WTC11 (cell line): ENCODE measurements at regions not wholly inside any gene's neighbourhood (a gene's known extent, or its start where the extent isn't known, plus 50 kb on each side); places are given as distances from the start of the nearest gene placed in this dataset.
A peak's percentile ranks its signal among the peaks of the same experiment; 100 is the strongest.

Experiments used
- ATAC-seq: fragments of 200-7000 bp; cut with Tn5 transposase; 2 replicates; pipeline ENCODE4 v1.10.0; 2021; ENCODE audit warnings: mild to moderate bottlenecking, moderate library complexity
- CTCF ChIA-PET: fragments of 300-600 bp; sonication (Branson Sonifier 250); formaldehyde crosslinking; loops from one replicate; lab custom pipeline; 2021; ENCODE audit warnings: antibody characterized with exemption; lab: Charles Lee
- POLR2A ChIA-PET: fragments of 350-600 bp; sonication (Branson Sonifier 250); formaldehyde crosslinking; loops from one replicate; lab custom pipeline; 2021; ENCODE audit warnings: antibody characterized with exemption; lab: Charles Lee
- DNase-seq: peaks from one replicate; pipeline ENCODE4 v3.0.0; 2021; ENCODE audit warnings: low spot score
- H3K27ac Mint-ChIP-seq: 2 replicates; pipeline ENCODE4 v1.8.0; 2021; ENCODE audit warnings: mixed read lengths
- H3K27me3 Mint-ChIP-seq: 2 replicates; pipeline ENCODE4 v1.8.0; 2021; ENCODE audit warnings: low read depth, mild to moderate bottlenecking, moderate library complexity, mixed read lengths
- H3K36me3 Mint-ChIP-seq: 2 replicates; pipeline ENCODE4 v1.8.0; 2021; ENCODE audit warnings: mixed read lengths
- H3K4me1 Mint-ChIP-seq: 2 replicates; pipeline ENCODE4 v1.8.0; 2022; ENCODE audit warnings: mixed read lengths
- H3K4me3 Mint-ChIP-seq: 2 replicates; pipeline ENCODE4 v1.8.0; 2021; ENCODE audit warnings: mild to moderate bottlenecking, moderate library complexity, mixed read lengths
- H3K9me3 Mint-ChIP-seq: 2 replicates; pipeline ENCODE4 v1.8.0; 2021; ENCODE audit warnings: mixed read lengths
- FOXK1 ChIP-seq: sonication (generic); formaldehyde crosslinking; IDR thresholded peaks from 2 replicates; pipeline ENCODE4 v1.8.0; 2022; ENCODE audit warnings: mild to moderate bottlenecking, moderate library complexity, missing genetic modification reagents
- GABPB1 ChIP-seq: sonication (generic); formaldehyde crosslinking; IDR thresholded peaks from 2 replicates; pipeline ENCODE4 v1.8.1; 2023; ENCODE audit warnings: mild to moderate bottlenecking, missing genetic modification reagents
- HMGA2 ChIP-seq: fragments of 250-450 bp; sonication (Bioruptor Pico); IDR thresholded peaks from 2 replicates; pipeline ENCODE4 v1.4.0; 2021; ENCODE audit warnings: mild to moderate bottlenecking, moderate library complexity
- HMGXB4 ChIP-seq: sonication (generic); formaldehyde crosslinking; IDR thresholded peaks from 2 replicates; pipeline ENCODE4 v1.8.1; 2023; ENCODE audit warnings: mild to moderate bottlenecking, moderate library complexity, missing genetic modification reagents
- IRF2 ChIP-seq: sonication (generic); formaldehyde crosslinking; IDR thresholded peaks from 2 replicates; pipeline ENCODE4 v1.8.0; 2022; ENCODE audit warnings: low read depth, missing genetic modification reagents, borderline replicate concordance
- JAZF1 ChIP-seq: fragments of 250-450 bp; sonication (Bioruptor Pico); IDR thresholded peaks from 2 replicates; pipeline ENCODE4 v1.9.0; 2021; ENCODE audit warnings: moderate library complexity, mild to moderate bottlenecking, inconsistent platforms
- MLX ChIP-seq: sonication (generic); formaldehyde crosslinking; IDR thresholded peaks from 2 replicates; pipeline ENCODE4 v1.8.1; 2023; ENCODE audit warnings: mild to moderate bottlenecking, missing genetic modification reagents, moderate library complexity
- NFYB ChIP-seq: sonication (generic); formaldehyde crosslinking; conservative IDR thresholded peaks from 2 replicates; pipeline ENCODE4 v1.8.0; 2022; ENCODE audit warnings: low read depth, missing genetic modification reagents
- OVOL2 ChIP-seq: fragments of 250-450 bp; sonication (Bioruptor Pico); IDR thresholded peaks from 2 replicates; pipeline ENCODE4 v1.9.0; 2021; ENCODE audit warnings: mild to moderate bottlenecking, borderline replicate concordance
- SMAD4 ChIP-seq: sonication (generic); formaldehyde crosslinking; IDR thresholded peaks from 2 replicates; pipeline ENCODE4 v1.8.0; 2022; ENCODE audit warnings: mild to moderate bottlenecking, missing genetic modification reagents
- SP1 ChIP-seq: sonication (generic); formaldehyde crosslinking; conservative IDR thresholded peaks from 2 replicates; pipeline ENCODE4 v1.8.1; 2022; ENCODE audit warnings: missing genetic modification reagents
- TEAD4 ChIP-seq: sonication (generic); formaldehyde crosslinking; IDR thresholded peaks from 2 replicates; pipeline ENCODE4 v1.8.0; 2022; ENCODE audit warnings: mild to moderate bottlenecking, missing genetic modification reagents
- ZBTB21 ChIP-seq: sonication (generic); formaldehyde crosslinking; IDR thresholded peaks from 2 replicates; pipeline ENCODE4 v1.8.1; 2023; ENCODE audit warnings: mild to moderate bottlenecking, missing genetic modification reagents, borderline replicate concordance
- ZBTB43 ChIP-seq: sonication (generic); formaldehyde crosslinking; IDR thresholded peaks from 2 replicates; pipeline ENCODE4 v1.8.1; 2023; ENCODE audit warnings: mild to moderate bottlenecking, missing genetic modification reagents
- ZNF317 ChIP-seq: sonication (generic); formaldehyde crosslinking; IDR thresholded peaks from 2 replicates; pipeline ENCODE4 v1.8.1; 2023; ENCODE audit warnings: low read depth, mild to moderate bottlenecking, moderate library complexity, missing genetic modification reagents, borderline replicate concordance
- ZNF671 ChIP-seq: fragments of 250-450 bp; sonication (Bioruptor Pico); IDR thresholded peaks from 2 replicates; pipeline ENCODE4 v1.8.0; 2021; ENCODE audit warnings: mild to moderate bottlenecking
- TF ChIP-seq, protein P1 (sequence below): fragments of 250-450 bp; sonication (Bioruptor Pico); IDR thresholded peaks from 2 replicates; pipeline ENCODE4 v1.9.0; 2021; ENCODE audit warnings: mild to moderate bottlenecking, borderline replicate concordance
- TF ChIP-seq, protein P2 (sequence below): sonication (generic); formaldehyde crosslinking; IDR thresholded peaks from 2 replicates; pipeline ENCODE4 v1.8.1; 2022; ENCODE audit warnings: mild to moderate bottlenecking, missing genetic modification reagents, moderate library complexity, borderline replicate concordance
- TF ChIP-seq, protein P3 (sequence below): sonication (generic); formaldehyde crosslinking; IDR thresholded peaks from 2 replicates; pipeline ENCODE4 v1.8.0; 2022; ENCODE audit warnings: mild to moderate bottlenecking, missing genetic modification reagents
- TF ChIP-seq, protein P4 (sequence below): sonication (generic); formaldehyde crosslinking; IDR thresholded peaks from 2 replicates; pipeline ENCODE4 v1.8.0; 2022; ENCODE audit warnings: mild to moderate bottlenecking, missing genetic modification reagents

DNA sequence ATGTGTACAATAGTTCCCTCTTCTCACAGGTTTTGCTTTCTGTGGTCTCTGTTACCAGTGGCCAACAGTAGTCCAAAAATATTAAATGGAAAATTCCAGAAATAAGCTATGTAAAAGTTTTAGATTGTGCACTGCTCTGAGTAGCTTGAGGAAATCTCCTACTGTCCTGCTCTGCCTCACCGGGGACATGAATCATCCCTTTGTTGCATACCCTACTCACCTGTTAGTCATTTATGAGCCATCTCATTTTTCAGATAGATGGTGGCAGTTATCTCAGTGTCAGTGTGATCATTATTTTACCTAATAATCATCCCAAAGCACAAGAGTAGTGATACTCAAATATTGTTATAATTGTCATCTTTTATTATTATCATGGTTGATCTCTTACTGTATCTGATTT lies 688.1 kb downstream of the PLA2G4A start (continued):
- no peak for TF ChIP-seq HMGXB4

- ChIA-PET POLR2A (no interaction called here), CTCF (no interaction called here)
- Mint-ChIP-seq H3K27ac (peak overlapping the region; percentile 26; the same call in 1 of the 2 replicates), H3K27me3 (no peaks in the 10 kb centered on the region), H3K4me3 (no peak overlapping the region), H3K36me3 (no peaks in the 10 kb centered on the region)
- no peak for ATAC-seq
- DNase-seq, result no peak
- TF ChIP-seq ZNF671 (CRISPR knock-in tag) (no peak), MLX (CRISPR knock-in tag) (no peak), JAZF1 (CRISPR knock-in tag) (no peak), SP1 (CRISPR knock-in tag) (no peak), SMAD4 (no peak), ZNF317 (no peak)
- TF ChIP-seq, protein P1, sequence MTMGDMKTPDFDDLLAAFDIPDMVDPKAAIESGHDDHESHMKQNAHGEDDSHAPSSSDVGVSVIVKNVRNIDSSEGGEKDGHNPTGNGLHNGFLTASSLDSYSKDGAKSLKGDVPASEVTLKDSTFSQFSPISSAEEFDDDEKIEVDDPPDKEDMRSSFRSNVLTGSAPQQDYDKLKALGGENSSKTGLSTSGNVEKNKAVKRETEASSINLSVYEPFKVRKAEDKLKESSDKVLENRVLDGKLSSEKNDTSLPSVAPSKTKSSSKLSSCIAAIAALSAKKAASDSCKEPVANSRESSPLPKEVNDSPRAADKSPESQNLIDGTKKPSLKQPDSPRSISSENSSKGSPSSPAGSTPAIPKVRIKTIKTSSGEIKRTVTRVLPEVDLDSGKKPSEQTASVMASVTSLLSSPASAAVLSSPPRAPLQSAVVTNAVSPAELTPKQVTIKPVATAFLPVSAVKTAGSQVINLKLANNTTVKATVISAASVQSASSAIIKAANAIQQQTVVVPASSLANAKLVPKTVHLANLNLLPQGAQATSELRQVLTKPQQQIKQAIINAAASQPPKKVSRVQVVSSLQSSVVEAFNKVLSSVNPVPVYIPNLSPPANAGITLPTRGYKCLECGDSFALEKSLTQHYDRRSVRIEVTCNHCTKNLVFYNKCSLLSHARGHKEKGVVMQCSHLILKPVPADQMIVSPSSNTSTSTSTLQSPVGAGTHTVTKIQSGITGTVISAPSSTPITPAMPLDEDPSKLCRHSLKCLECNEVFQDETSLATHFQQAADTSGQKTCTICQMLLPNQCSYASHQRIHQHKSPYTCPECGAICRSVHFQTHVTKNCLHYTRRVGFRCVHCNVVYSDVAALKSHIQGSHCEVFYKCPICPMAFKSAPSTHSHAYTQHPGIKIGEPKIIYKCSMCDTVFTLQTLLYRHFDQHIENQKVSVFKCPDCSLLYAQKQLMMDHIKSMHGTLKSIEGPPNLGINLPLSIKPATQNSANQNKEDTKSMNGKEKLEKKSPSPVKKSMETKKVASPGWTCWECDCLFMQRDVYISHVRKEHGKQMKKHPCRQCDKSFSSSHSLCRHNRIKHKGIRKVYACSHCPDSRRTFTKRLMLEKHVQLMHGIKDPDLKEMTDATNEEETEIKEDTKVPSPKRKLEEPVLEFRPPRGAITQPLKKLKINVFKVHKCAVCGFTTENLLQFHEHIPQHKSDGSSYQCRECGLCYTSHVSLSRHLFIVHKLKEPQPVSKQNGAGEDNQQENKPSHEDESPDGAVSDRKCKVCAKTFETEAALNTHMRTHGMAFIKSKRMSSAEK (CRISPR knock-in tag), result no peak
- TF ChIP-seq, protein P2, sequence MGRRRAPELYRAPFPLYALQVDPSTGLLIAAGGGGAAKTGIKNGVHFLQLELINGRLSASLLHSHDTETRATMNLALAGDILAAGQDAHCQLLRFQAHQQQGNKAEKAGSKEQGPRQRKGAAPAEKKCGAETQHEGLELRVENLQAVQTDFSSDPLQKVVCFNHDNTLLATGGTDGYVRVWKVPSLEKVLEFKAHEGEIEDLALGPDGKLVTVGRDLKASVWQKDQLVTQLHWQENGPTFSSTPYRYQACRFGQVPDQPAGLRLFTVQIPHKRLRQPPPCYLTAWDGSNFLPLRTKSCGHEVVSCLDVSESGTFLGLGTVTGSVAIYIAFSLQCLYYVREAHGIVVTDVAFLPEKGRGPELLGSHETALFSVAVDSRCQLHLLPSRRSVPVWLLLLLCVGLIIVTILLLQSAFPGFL, result no peak
- TF ChIP-seq, all 79 proteins: peak for 0
- H3K4me1 Mint-ChIP-seq, result peaks cover 13% of the 10 kb centered on the region
- peaks cover 11% of the 10 kb centered on the region for H3K9me3 Mint-ChIP-seq
These were observed 688.8 kb downstream of the PLA2G4A start for GRCh38 chr1:187517546-187517945.

GRCh38 chr1:187527346-187527745 lies 698.6 kb downstream of the PLA2G4A start:
- POLR2A ChIA-PET, result no interaction called here
- no peaks in the 10 kb centered on the region for H3K36me3 Mint-ChIP-seq
- no peaks in the 10 kb centered on the region for H3K9me3 Mint-ChIP-seq
- no peak overlapping the region for H3K27ac Mint-ChIP-seq
- ATAC-seq (no peak), DNase-seq (no peak)
- H3K4me3 Mint-ChIP-seq, result no peak overlapping the region
- CTCF ChIA-PET, result no interaction called here
- H3K4me1 Mint-ChIP-seq, result peaks cover 6% of the 10 kb centered on the region; the same call in 1 of the 2 replicates
- H3K27me3 Mint-ChIP-seq, result no peaks in the 10 kb centered on the region
- TF ChIP-seq, protein P3, sequence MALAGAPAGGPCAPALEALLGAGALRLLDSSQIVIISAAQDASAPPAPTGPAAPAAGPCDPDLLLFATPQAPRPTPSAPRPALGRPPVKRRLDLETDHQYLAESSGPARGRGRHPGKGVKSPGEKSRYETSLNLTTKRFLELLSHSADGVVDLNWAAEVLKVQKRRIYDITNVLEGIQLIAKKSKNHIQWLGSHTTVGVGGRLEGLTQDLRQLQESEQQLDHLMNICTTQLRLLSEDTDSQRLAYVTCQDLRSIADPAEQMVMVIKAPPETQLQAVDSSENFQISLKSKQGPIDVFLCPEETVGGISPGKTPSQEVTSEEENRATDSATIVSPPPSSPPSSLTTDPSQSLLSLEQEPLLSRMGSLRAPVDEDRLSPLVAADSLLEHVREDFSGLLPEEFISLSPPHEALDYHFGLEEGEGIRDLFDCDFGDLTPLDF (CRISPR knock-in tag), result no peak
- TF ChIP-seq TEAD4 (CRISPR knock-in tag) (no peak), IRF2 (no peak), NFYB (CRISPR knock-in tag) (no peak), SMAD4 (no peak), HMGA2 (CRISPR knock-in tag) (no peak), FOXK1 (CRISPR knock-in tag) (no peak), ZBTB21 (CRISPR knock-in tag) (no peak), ZBTB43 (CRISPR knock-in tag) (no peak), ZNF317 (no peak), OVOL2 (no peak), GABPB1 (CRISPR knock-in tag) (no peak)
- TF ChIP-seq, protein P4, sequence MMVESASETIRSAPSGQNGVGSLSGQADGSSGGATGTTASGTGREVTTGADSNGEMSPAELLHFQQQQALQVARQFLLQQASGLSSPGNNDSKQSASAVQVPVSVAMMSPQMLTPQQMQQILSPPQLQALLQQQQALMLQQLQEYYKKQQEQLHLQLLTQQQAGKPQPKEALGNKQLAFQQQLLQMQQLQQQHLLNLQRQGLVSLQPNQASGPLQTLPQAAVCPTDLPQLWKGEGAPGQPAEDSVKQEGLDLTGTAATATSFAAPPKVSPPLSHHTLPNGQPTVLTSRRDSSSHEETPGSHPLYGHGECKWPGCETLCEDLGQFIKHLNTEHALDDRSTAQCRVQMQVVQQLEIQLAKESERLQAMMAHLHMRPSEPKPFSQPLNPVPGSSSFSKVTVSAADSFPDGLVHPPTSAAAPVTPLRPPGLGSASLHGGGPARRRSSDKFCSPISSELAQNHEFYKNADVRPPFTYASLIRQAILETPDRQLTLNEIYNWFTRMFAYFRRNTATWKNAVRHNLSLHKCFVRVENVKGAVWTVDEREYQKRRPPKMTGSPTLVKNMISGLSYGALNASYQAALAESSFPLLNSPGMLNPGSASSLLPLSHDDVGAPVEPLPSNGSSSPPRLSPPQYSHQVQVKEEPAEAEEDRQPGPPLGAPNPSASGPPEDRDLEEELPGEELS, result no peak
- TF ChIP-seq, protein P2, result no peak
